GM12872 (cell line): ENCODE measurements at regions not wholly inside any gene's neighbourhood (a gene's known extent, or its start where the extent isn't known, plus 50 kb on each side); places are given as distances from the start of the nearest gene placed in this dataset.

ENCODE experiments used
- TF ChIP-seq, protein P1 (sequence below): IDR thresholded peaks from 3 replicates; pipeline ENCODE4 v1.5.1; 2011; ENCODE audit warnings: low read depth, mild to moderate bottlenecking, low read length, moderate library complexity; ENCODE audit not compliant: insufficient read depth

DNA sequence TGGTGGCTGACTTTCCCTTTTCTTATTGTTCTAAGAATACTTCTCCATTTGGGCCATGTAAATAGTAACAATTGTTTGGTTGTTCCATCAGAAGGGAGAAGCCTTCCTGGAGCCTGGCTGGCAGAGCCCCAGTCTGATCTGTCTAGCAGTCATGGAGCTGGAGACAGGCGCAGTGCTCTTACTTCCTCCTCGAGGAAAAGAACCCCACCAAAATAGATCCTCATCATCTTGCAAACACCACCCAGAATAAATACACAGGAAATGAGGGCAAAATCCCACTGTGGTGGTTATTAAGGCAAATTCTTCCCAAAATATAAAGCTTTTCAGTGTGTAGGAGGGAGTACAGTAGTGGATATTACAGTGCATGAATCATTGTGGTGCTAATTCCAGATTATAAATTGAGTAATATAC, 195.1 kb upstream of the SGK1 start:
- TF ChIP-seq, protein P1, sequence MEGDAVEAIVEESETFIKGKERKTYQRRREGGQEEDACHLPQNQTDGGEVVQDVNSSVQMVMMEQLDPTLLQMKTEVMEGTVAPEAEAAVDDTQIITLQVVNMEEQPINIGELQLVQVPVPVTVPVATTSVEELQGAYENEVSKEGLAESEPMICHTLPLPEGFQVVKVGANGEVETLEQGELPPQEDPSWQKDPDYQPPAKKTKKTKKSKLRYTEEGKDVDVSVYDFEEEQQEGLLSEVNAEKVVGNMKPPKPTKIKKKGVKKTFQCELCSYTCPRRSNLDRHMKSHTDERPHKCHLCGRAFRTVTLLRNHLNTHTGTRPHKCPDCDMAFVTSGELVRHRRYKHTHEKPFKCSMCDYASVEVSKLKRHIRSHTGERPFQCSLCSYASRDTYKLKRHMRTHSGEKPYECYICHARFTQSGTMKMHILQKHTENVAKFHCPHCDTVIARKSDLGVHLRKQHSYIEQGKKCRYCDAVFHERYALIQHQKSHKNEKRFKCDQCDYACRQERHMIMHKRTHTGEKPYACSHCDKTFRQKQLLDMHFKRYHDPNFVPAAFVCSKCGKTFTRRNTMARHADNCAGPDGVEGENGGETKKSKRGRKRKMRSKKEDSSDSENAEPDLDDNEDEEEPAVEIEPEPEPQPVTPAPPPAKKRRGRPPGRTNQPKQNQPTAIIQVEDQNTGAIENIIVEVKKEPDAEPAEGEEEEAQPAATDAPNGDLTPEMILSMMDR = no peak

DNA sequence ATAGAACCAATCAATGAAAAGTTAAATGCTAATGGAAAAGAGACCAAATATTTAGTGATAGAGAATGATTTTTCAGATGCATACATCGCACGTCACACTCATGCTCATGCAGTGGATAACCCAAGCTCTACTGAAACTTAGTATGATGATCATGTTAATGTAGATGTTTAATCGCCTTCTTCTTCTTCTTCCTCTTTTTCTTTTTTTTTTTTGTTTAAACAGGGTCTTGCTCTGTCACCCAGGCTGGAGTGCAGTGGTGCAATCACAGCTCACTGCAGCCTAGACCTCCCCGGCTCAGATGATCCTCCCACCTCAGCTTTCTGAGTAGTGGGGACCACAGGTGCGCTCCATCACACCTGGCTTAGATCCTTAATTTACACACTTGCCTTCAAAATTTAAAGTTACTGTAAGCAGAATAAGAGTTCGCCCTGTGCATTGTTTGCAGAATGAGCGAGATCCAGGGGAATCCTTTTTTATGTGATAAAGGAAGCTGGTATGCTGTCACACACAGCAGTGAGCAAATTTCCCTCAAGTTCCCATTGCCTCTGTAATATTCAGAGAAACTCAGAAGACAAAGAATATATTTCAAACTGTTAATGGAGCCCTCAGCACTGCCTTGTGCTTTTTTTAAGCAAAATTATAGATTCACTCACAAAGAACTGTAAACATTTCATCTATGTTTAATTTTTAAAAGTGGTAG, 194.2 kb upstream of the SGK1 start:
- TF ChIP-seq, protein P1 = no peak

DNA sequence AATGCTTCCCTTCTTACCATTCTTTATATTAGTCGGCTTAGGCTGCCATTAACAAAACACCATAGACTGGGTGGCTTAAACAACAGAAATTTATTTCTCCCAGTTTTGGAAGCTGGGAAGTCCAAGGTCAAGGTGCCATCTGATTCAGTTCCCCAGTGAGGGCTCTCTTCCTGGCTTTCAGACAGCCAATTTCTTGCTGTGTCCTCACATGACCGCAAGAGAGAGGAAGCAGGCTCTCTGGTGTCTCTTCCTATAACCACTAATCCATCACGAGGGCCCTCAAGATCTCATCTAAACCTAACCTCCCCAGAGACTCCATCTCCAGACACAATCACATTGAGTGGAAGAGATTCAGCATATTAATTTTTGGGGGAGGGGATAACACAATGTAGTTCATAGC, 193.0 kb upstream of the SGK1 start:
- TF ChIP-seq, protein P1 = no peak

DNA sequence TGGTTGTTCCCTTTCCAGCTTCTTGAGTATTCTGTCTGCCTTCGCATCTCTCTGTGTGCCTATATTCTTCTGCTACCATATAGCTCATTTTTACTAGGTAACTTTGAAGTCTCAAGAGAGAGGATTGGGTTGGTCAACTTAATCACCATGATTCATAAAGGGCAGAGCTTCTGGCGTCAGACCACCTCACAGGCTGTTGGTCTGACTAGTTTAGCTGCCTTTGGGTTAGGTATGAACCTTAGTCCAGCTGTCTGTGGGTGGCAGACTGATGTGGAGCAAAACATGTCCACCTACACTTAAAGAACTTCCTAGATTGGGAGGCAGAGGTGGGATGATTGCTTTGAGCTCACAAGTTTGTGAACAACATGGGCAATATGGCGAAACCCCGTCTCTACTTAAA, 192.2 kb upstream of the SGK1 start:
- TF ChIP-seq, protein P1 = no peak

DNA sequence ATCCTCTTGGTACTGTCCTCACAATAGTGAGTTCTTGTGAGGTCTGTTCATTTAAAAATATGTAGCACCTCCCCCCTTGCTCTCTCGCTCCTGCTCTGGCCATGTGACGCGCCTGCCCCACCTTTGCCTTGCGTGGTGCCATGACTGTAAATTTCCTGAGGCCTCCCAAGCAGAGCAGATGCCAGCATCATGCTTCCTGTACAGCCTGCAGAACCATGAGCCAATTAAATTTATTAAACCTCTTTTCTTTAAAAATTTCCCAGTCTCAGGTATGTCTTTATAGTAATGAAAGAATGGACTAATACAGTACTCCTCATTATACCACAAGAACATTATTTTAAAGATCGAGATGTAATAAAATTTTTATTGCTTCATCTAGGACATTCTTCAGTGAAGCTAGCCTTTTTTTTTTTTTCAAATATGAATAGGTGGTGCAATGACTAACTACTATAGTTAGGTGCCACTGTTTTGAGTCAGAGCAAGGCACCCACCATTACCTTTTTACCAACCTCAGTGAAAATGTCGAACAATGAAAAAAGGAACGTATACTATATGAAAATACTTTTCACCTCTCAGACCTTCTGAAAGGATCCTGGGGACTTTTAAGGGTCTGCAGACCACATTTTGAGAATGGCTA, 191.1 kb upstream of the SGK1 start:
- TF ChIP-seq, protein P1 = no peak

DNA sequence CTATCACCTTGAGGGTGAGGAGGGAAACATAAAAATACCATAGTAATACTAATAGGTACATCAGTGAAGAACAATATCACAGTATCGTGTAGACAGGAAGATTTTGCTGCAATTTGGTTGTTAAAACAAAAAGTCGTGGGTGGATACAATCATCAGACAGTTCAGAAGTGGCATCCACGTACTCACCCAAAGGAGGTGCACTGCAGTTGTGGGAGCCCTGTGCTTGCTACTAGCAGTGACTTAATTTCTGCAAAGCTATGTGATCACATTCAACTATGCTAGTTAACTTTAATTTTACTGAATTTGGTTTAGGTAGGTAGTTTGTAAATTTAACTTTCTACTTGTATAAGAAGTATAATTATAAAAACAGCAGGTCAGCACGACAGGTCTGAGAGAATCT, 188.2 kb upstream of the SGK1 start:
- TF ChIP-seq, protein P1 = no peak

DNA sequence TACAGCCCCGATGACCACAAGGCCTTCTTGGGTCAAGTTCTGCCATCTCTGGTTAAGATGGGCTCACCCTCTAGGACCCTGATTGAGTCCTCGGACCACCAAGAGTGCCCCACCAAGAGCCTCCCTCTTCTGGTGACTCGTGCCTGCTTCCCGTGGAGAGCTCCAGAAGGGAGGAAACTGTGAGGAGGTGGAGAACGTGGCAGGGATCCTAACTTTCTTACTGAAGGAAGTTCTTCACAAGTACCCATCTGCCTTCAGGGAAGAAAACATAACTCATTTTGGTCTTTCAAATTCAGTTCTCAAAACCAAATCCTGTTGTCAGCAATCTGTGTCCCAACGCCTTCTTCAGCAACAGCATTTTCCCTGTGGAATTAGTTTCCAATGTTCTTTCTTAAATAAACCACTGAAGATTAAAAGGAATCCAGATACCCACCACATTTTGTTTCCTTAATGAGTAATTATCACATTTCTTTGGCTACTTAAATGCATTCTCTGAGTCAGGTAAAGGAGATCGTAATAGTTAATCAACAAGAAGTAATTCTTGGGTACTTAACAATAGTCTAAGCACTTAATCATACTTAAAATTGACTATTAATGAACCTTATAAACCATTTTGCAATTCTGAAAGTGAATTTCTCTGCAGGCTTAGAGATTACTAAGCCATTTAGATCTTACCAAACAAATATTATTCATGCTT, 185.8 kb upstream of the SGK1 start:
- TF ChIP-seq, protein P1 = no peak
